ENCODE measurements at regions not wholly inside any gene's neighbourhood (a gene's known extent, or its start where the extent isn't known, plus 50 kb on each side); places are given as distances from the start of the nearest gene placed in this dataset.
A peak's percentile ranks its signal among the peaks of the same experiment; 100 is the strongest.

DNA sequence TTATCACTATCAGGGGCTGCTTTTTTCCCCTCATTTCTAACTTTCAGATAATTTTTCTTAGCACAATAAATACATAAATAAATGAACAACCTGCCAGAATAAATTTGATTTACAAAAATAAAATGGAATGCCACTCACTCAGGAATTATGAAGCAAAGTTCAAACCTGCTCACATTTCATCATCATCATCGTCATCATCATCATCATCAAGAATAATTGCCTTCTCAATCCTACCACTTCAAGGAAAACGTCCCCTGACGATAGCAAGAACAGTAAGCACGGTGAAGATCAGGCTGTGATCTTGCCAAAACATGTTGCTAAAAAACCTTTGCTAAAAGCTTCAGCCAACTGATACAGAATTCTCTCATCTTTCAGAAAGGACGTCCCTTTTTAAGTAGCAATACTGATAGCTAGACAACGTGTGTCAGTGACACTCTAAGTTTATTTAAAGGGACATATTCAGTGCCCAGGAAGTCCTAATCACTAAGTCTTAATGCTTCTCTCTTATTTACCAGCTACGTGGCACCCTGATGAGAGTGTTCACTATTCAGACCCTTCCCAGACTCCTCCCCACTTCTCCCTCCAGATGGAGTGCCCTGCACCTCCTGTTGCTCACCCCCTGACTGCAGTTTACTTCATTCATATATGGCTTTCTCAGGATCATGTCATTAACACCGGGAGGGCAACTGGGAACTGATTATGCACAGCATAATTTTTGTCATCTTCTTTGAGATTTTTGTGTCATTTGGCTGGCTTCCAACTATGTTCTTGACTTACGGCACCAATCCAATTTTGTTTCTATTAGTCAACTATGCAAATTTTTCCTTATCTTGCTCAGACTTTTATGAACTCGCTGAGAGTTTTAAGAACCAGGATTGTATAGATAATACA is 200.1 kb upstream of the GUCY1A2 start (continued):
- TF ChIP-seq, protein P1, sequence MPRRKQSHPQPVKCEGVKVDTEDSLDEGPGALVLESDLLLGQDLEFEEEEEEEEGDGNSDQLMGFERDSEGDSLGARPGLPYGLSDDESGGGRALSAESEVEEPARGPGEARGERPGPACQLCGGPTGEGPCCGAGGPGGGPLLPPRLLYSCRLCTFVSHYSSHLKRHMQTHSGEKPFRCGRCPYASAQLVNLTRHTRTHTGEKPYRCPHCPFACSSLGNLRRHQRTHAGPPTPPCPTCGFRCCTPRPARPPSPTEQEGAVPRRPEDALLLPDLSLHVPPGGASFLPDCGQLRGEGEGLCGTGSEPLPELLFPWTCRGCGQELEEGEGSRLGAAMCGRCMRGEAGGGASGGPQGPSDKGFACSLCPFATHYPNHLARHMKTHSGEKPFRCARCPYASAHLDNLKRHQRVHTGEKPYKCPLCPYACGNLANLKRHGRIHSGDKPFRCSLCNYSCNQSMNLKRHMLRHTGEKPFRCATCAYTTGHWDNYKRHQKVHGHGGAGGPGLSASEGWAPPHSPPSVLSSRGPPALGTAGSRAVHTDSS (tag by site-specific recombination; IDR thresholded peaks at IDR 0.05): peak; percentile 90
- TF ChIP-seq, protein P2, sequence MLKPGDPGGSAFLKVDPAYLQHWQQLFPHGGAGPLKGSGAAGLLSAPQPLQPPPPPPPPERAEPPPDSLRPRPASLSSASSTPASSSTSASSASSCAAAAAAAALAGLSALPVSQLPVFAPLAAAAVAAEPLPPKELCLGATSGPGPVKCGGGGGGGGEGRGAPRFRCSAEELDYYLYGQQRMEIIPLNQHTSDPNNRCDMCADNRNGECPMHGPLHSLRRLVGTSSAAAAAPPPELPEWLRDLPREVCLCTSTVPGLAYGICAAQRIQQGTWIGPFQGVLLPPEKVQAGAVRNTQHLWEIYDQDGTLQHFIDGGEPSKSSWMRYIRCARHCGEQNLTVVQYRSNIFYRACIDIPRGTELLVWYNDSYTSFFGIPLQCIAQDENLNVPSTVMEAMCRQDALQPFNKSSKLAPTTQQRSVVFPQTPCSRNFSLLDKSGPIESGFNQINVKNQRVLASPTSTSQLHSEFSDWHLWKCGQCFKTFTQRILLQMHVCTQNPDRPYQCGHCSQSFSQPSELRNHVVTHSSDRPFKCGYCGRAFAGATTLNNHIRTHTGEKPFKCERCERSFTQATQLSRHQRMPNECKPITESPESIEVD (tag by site-specific recombination; IDR thresholded peaks at IDR 0.05): peak; percentile 28; the same call in 1 of the 2 replicates
- peak; percentile 69 for TF ChIP-seq ZIC2 (tag by site-specific recombination; IDR thresholded peaks at IDR 0.05)
- no peak for TF ChIP-seq ZNF324 (tag by site-specific recombination; IDR thresholded peaks at IDR 0.05)
- TF ChIP-seq ZNF660 (tag by site-specific recombination; IDR thresholded peaks at IDR 0.05): no peak
- TF ChIP-seq, protein P3, sequence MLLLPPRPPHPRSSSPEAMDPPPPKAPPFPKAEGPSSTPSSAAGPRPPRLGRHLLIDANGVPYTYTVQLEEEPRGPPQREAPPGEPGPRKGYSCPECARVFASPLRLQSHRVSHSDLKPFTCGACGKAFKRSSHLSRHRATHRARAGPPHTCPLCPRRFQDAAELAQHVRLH (tag by site-specific recombination; IDR thresholded peaks at IDR 0.05): no peak
- no peak for TF ChIP-seq ZNF335 (tag by site-specific recombination; conservative IDR thresholded peaks at IDR 0.05)
- no peak for TF ChIP-seq MYNN (tag by site-specific recombination; IDR thresholded peaks at IDR 0.05; ENCODE audit: borderline replicate concordance)
- no peak for TF ChIP-seq ZNF214 (tag by site-specific recombination; IDR thresholded peaks at IDR 0.05; ENCODE audit: borderline replicate concordance)
- TF ChIP-seq, protein P4, sequence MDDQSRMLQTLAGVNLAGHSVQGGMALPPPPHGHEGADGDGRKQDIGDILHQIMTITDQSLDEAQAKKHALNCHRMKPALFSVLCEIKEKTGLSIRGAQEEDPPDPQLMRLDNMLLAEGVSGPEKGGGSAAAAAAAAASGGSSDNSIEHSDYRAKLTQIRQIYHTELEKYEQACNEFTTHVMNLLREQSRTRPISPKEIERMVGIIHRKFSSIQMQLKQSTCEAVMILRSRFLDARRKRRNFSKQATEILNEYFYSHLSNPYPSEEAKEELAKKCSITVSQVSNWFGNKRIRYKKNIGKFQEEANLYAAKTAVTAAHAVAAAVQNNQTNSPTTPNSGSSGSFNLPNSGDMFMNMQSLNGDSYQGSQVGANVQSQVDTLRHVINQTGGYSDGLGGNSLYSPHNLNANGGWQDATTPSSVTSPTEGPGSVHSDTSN (CRISPR knock-in tag; IDR thresholded peaks at IDR 0.05): no peak
- no peak for TF ChIP-seq ZNF10 (tag by site-specific recombination; IDR thresholded peaks at IDR 0.05)
- TF ChIP-seq, protein P5, sequence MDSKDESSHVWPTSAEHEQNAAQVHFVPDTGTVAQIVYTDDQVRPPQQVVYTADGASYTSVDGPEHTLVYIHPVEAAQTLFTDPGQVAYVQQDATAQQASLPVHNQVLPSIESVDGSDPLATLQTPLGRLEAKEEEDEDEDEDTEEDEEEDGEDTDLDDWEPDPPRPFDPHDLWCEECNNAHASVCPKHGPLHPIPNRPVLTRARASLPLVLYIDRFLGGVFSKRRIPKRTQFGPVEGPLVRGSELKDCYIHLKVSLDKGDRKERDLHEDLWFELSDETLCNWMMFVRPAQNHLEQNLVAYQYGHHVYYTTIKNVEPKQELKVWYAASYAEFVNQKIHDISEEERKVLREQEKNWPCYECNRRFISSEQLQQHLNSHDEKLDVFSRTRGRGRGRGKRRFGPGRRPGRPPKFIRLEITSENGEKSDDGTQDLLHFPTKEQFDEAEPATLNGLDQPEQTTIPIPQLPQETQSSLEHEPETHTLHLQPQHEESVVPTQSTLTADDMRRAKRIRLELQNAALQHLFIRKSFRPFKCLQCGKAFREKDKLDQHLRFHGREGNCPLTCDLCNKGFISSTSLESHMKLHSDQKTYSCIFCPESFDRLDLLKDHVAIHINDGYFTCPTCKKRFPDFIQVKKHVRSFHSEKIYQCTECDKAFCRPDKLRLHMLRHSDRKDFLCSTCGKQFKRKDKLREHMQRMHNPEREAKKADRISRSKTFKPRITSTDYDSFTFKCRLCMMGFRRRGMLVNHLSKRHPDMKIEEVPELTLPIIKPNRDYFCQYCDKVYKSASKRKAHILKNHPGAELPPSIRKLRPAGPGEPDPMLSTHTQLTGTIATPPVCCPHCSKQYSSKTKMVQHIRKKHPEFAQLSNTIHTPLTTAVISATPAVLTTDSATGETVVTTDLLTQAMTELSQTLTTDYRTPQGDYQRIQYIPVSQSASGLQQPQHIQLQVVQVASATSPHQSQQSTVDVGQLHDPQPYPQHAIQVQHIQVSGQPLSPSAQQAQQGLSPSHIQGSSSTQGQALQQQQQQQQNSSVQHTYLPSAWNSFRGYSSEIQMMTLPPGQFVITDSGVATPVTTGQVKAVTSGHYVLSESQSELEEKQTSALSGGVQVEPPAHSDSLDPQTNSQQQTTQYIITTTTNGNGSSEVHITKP (tag by site-specific recombination; IDR thresholded peaks at IDR 0.05): peak; percentile 63

DNA sequence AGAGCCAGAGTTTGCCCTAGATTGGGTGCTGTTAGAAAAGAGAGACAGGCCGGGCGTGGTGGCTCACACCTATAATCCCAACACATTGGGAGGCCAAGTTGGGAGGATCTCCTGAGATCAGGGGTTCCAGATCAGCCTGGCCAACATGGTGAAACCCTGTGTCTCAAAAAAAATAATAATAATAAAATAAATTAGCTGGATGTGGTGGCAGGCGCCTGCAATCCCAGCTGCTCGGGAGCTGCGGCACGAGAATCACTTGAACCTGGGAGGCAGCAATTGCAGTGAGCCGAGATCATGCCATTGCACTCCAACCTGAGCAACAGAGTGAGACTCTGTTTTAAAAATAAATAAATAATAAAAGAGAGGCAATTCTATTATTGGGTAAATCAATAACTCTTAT is 199.2 kb upstream of the GUCY1A2 start:
- Histone ChIP-seq H3K9me3 (ENCODE audit: control insufficient read depth, insufficient read depth, low read depth, low read length) (no peaks in the 10 kb centered on the region), H3K36me3 (ENCODE audit: control insufficient read depth in 2 of 2, insufficient read depth in 1 of 2, low read length in 2 of 2) (no peaks in the 10 kb centered on the region), H3K4me1 (ENCODE audit: control insufficient read depth, insufficient read depth, low read length) (0 out of 2 replicates have a peak, but pooled peaks cover 2% of the 10 kb centered on the region), H3K27ac (ENCODE audit: extremely low read depth, low read depth, low read length) (no peak overlapping the region), H3K4me3 (ENCODE audit: low read depth, low read length) (no peak overlapping the region)
- ChIA-PET POLR2A (no interaction called here), CTCF (no interaction called here)
- TF ChIP-seq, protein P6, sequence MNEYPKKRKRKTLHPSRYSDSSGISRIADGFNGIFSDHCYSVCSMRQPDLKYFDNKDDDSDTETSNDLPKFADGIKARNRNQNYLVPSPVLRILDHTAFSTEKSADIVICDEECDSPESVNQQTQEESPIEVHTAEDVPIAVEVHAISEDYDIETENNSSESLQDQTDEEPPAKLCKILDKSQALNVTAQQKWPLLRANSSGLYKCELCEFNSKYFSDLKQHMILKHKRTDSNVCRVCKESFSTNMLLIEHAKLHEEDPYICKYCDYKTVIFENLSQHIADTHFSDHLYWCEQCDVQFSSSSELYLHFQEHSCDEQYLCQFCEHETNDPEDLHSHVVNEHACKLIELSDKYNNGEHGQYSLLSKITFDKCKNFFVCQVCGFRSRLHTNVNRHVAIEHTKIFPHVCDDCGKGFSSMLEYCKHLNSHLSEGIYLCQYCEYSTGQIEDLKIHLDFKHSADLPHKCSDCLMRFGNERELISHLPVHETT (tag by site-specific recombination; IDR thresholded peaks at IDR 0.05): no peak
- TF ChIP-seq, protein P5 (tag by site-specific recombination; IDR thresholded peaks at IDR 0.05): no peak
- TF ChIP-seq ZNF311 (tag by site-specific recombination; IDR thresholded peaks at IDR 0.05; ENCODE audit: borderline replicate concordance) (no peak), SALL2 (tag by site-specific recombination; IDR thresholded peaks at IDR 0.05; ENCODE audit: borderline replicate concordance) (no peak)
- TF ChIP-seq, protein P7, sequence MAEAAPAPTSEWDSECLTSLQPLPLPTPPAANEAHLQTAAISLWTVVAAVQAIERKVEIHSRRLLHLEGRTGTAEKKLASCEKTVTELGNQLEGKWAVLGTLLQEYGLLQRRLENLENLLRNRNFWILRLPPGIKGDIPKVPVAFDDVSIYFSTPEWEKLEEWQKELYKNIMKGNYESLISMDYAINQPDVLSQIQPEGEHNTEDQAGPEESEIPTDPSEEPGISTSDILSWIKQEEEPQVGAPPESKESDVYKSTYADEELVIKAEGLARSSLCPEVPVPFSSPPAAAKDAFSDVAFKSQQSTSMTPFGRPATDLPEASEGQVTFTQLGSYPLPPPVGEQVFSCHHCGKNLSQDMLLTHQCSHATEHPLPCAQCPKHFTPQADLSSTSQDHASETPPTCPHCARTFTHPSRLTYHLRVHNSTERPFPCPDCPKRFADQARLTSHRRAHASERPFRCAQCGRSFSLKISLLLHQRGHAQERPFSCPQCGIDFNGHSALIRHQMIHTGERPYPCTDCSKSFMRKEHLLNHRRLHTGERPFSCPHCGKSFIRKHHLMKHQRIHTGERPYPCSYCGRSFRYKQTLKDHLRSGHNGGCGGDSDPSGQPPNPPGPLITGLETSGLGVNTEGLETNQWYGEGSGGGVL (tag by site-specific recombination; IDR thresholded peaks at IDR 0.05): no peak

Measured in HEK293 (cell line).